ENCODE measurements at regions not wholly inside any gene's neighbourhood (a gene's known extent, or its start where the extent isn't known, plus 50 kb on each side); places are given as distances from the start of the nearest gene placed in this dataset.

GRCh38 chr6:1257778-1258177 lies 54.1 kb upstream of the FOXQ1 start:
- no peak for DNase-seq (ENCODE audit: low read depth)

- no peak for DNase-seq (ENCODE audit: low read depth)
Measured at GRCh38 chr6:1256435-1257008, 55.4 kb upstream of the FOXQ1 start.

GRCh38 chr6:1255636-1256365 lies 56.1 kb upstream of the FOXQ1 start:
- DNase-seq (ENCODE audit: low read depth), result no peak

GRCh38 chr6:1254326-1254725 lies 57.6 kb upstream of the FOXQ1 start:
- no peak for DNase-seq (ENCODE audit: low read depth)

GRCh38 chr6:1253816-1254215 lies 58.1 kb upstream of the FOXQ1 start:
- DNase-seq (ENCODE audit: low read depth), result no peak

GRCh38 chr6:1251198-1252155 lies 60.4 kb upstream of the FOXQ1 start:
- no peak for DNase-seq (ENCODE audit: low read depth)

GRCh38 chr6:1250489-1251197 lies 61.3 kb upstream of the FOXQ1 start:
- no peak for DNase-seq (ENCODE audit: low read depth)

- DNase-seq (ENCODE audit: low read depth), result no peak
Measured at GRCh38 chr6:1247894-1248293, 64.0 kb upstream of the FOXQ1 start.

- no peak for DNase-seq (ENCODE audit: low read depth)
Measured at GRCh38 chr6:1247056-1247455, 64.8 kb upstream of the FOXQ1 start.

- DNase-seq (ENCODE audit: low read depth), result no peak
Measured at GRCh38 chr6:1244941-1245340, 67.0 kb upstream of the FOXQ1 start.

- no peak for DNase-seq (ENCODE audit: low read depth)
Measured at GRCh38 chr6:1244278-1244677, 67.6 kb upstream of the FOXQ1 start.

- DNase-seq (ENCODE audit: low read depth), result no peak
Measured at GRCh38 chr6:1242446-1242845, 69.5 kb upstream of the FOXQ1 start.

- no peak for DNase-seq (ENCODE audit: low read depth)
Measured at GRCh38 chr6:1242021-1242420, 69.9 kb upstream of the FOXQ1 start.

GRCh38 chr6:1240766-1241318 lies 71.1 kb upstream of the FOXQ1 start:
- DNase-seq (ENCODE audit: low read depth), result no peak

- DNase-seq (ENCODE audit: low read depth), result no peak
Measured at GRCh38 chr6:1239805-1240204, 72.1 kb upstream of the FOXQ1 start.

- DNase-seq (ENCODE audit: low read depth), result no peak
Measured at GRCh38 chr6:1238040-1238439, 73.9 kb upstream of the FOXQ1 start.

- no peak for DNase-seq (ENCODE audit: low read depth)
Measured at GRCh38 chr6:1237636-1238035, 74.3 kb upstream of the FOXQ1 start.

GRCh38 chr6:1235825-1236224 lies 76.1 kb upstream of the FOXQ1 start:
- no peak for DNase-seq (ENCODE audit: low read depth)

- DNase-seq (ENCODE audit: low read depth), result no peak
Measured at GRCh38 chr6:1233924-1234323, 78.0 kb upstream of the FOXQ1 start.

GRCh38 chr6:1232578-1232977 lies 79.3 kb upstream of the FOXQ1 start:
- no peak for DNase-seq (ENCODE audit: low read depth)

- DNase-seq (ENCODE audit: low read depth), result no peak
Measured at GRCh38 chr6:1231941-1232340, 80.0 kb upstream of the FOXQ1 start.

Data from HS-5 (cell line).